RWPE2 (cell line): ENCODE measurements at regions not wholly inside any gene's neighbourhood (a gene's known extent, or its start where the extent isn't known, plus 50 kb on each side); places are given as distances from the start of the nearest gene placed in this dataset.

ENCODE experiments used
- ATAC-seq: fragments of 200-7000 bp; cut with Tn5 transposase; 3 replicates; pipeline ENCODE4 v1.9.1; 2021; ENCODE audit warnings: low read depth
- DNase-seq: peaks from one replicate; pipeline ENCODE4 v3.0.0-alpha.2; 2020; ENCODE audit warnings: low spot score
- H3K27ac ChIP-seq: fragments of 450-650 bp; 2 replicates; pipeline ENCODE4 v1.5.1; 2017; ENCODE audit warnings: mild to moderate bottlenecking; ENCODE audit not compliant: poor library complexity, severe bottlenecking
- H3K27me3 ChIP-seq: fragments of 250-450 bp; sonication (Bioruptor Pico); 2 replicates; pipeline ENCODE4 v1.5.1; 2021; ENCODE audit warnings: mild to moderate bottlenecking, moderate library complexity; ENCODE audit not compliant: insufficient read depth, poor library complexity, severe bottlenecking
- H3K36me3 ChIP-seq: fragments of 250-450 bp; sonication (Bioruptor Pico); 2 replicates; pipeline ENCODE4 v1.5.1; 2020; ENCODE audit warnings: low read depth, mild to moderate bottlenecking, moderate library complexity
- H3K4me1 ChIP-seq: fragments of 250-450 bp; sonication (Bioruptor Pico); 2 replicates; pipeline ENCODE4 v1.5.1; 2021; ENCODE audit warnings: mild to moderate bottlenecking, moderate library complexity; ENCODE audit not compliant: insufficient read depth, poor library complexity, severe bottlenecking
- H3K4me3 ChIP-seq: fragments of 250-450 bp; sonication (Bioruptor Pico); 2 replicates; pipeline ENCODE4 v1.5.1; 2021; ENCODE audit warnings: mild to moderate bottlenecking, moderate library complexity; ENCODE audit not compliant: severe bottlenecking
- H3K9me3 ChIP-seq: fragments of 250-450 bp; sonication (Bioruptor Pico); 2 replicates; pipeline ENCODE4 v1.5.1; 2021; ENCODE audit warnings: mild to moderate bottlenecking, moderate library complexity; ENCODE audit not compliant: severe bottlenecking
- CTCF ChIP-seq: fragments of 450-650 bp; IDR thresholded peaks from one replicate; pipeline ENCODE4 v1.5.1; 2017; ENCODE audit warnings: mild to moderate bottlenecking, moderate library complexity; ENCODE audit not compliant: poor library complexity, severe bottlenecking

- H3K27me3 ChIP-seq = no peaks in the 10 kb centered on the region
- H3K9me3 ChIP-seq = no peaks in the 10 kb centered on the region
- ATAC-seq (no peak), DNase-seq (no peak)
- no peaks in the 10 kb centered on the region for H3K36me3 ChIP-seq
- H3K4me3 ChIP-seq = no peak overlapping the region
- H3K27ac ChIP-seq = no peak overlapping the region
- no peaks in the 10 kb centered on the region for H3K4me1 ChIP-seq
- no peak for TF ChIP-seq CTCF
Observed at GRCh38 chr13:57073983-57074382, 66.7 kb upstream of the PRR20A start.

- no peak for TF ChIP-seq CTCF
- no peaks in the 10 kb centered on the region for H3K36me3 ChIP-seq
- H3K27me3 ChIP-seq = no peaks in the 10 kb centered on the region
- H3K4me3 ChIP-seq = no peak overlapping the region
- ATAC-seq (no peak), DNase-seq (no peak)
- no peak overlapping the region for H3K27ac ChIP-seq
- no peaks in the 10 kb centered on the region for H3K4me1 ChIP-seq
- H3K9me3 ChIP-seq = no peaks in the 10 kb centered on the region
Observed at GRCh38 chr13:57075588-57075987, 65.1 kb upstream of the PRR20A start.

GRCh38 chr13:57087006-57087405 is 53.7 kb upstream of the PRR20A start:
- Histone ChIP-seq H3K9me3 (no peaks in the 10 kb centered on the region), H3K4me3 (no peak overlapping the region), H3K27ac (no peak overlapping the region), H3K36me3 (no peaks in the 10 kb centered on the region), H3K27me3 (no peaks in the 10 kb centered on the region), H3K4me1 (no peaks in the 10 kb centered on the region)
- TF ChIP-seq CTCF = no peak
- ATAC-seq (no peak), DNase-seq (no peak)
